Ishikawa (cell line): ENCODE measurements at regions not wholly inside any gene's neighbourhood (a gene's known extent, or its start where the extent isn't known, plus 50 kb on each side); places are given as distances from the start of the nearest gene placed in this dataset.

ENCODE experiments used
- CEBPB ChIP-seq: IDR thresholded peaks from 2 replicates; pipeline ENCODE4 v1.6.1; 2012
- CREB1 ChIP-seq: IDR thresholded peaks from 2 replicates; pipeline ENCODE4 v1.6.1; 2012; ENCODE audit warnings: low read depth
- EGR1 ChIP-seq: IDR thresholded peaks from 2 replicates; pipeline ENCODE4 v1.6.1; 2012
- EP300 ChIP-seq: IDR thresholded peaks from 2 replicates; pipeline ENCODE4 v1.6.1; 2012; ENCODE audit warnings: borderline replicate concordance
- FOXM1 ChIP-seq: IDR thresholded peaks from 2 replicates; pipeline ENCODE4 v1.6.1; 2012; ENCODE audit warnings: low read depth, borderline replicate concordance
- NFIC ChIP-seq: IDR thresholded peaks from 2 replicates; pipeline ENCODE4 v1.6.1; 2012
- RAD21 ChIP-seq: IDR thresholded peaks from 2 replicates; pipeline ENCODE4 v1.6.1; 2012; ENCODE audit warnings: low read depth
- REST ChIP-seq: IDR thresholded peaks from 2 replicates; pipeline ENCODE4 v1.6.1; 2012; ENCODE audit warnings: low read depth, mild to moderate bottlenecking
- TAF1 ChIP-seq: IDR thresholded peaks from 2 replicates; pipeline ENCODE4 v1.6.1; 2012; ENCODE audit warnings: low read depth, mild to moderate bottlenecking
- TCF12 ChIP-seq: IDR thresholded peaks from 2 replicates; pipeline ENCODE4 v1.6.1; 2012; ENCODE audit warnings: low read depth
- TEAD4 ChIP-seq: IDR thresholded peaks from 2 replicates; pipeline ENCODE4 v1.6.1; 2012
- USF1 ChIP-seq: IDR thresholded peaks from 2 replicates; pipeline ENCODE4 v1.6.1; 2012
- YY1 ChIP-seq: IDR thresholded peaks from 2 replicates; pipeline ENCODE4 v1.6.1; 2012; ENCODE audit warnings: low read depth
- ZBTB7A ChIP-seq: IDR thresholded peaks from 2 replicates; pipeline ENCODE4 v1.6.1; 2012; ENCODE audit warnings: low read depth
- TF ChIP-seq, protein P1 (sequence below): IDR thresholded peaks from 2 replicates; pipeline ENCODE4 v1.6.1; 2012

- TF ChIP-seq FOXM1 (no peak), CREB1 (no peak), TEAD4 (no peak), YY1 (no peak), EP300 (no peak), CEBPB (no peak)
- TF ChIP-seq, protein P1, sequence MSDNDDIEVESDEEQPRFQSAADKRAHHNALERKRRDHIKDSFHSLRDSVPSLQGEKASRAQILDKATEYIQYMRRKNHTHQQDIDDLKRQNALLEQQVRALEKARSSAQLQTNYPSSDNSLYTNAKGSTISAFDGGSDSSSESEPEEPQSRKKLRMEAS, result no peak
These were observed 436.1 kb downstream of the TYW1 start for GRCh38 chr7:67432536-67433234.

GRCh38 chr7:67435894-67436535 is 439.4 kb downstream of the TYW1 start:
- TF ChIP-seq EP300, result no peak
- no peak for TF ChIP-seq TEAD4
- TF ChIP-seq CEBPB, result no peak

DNA sequence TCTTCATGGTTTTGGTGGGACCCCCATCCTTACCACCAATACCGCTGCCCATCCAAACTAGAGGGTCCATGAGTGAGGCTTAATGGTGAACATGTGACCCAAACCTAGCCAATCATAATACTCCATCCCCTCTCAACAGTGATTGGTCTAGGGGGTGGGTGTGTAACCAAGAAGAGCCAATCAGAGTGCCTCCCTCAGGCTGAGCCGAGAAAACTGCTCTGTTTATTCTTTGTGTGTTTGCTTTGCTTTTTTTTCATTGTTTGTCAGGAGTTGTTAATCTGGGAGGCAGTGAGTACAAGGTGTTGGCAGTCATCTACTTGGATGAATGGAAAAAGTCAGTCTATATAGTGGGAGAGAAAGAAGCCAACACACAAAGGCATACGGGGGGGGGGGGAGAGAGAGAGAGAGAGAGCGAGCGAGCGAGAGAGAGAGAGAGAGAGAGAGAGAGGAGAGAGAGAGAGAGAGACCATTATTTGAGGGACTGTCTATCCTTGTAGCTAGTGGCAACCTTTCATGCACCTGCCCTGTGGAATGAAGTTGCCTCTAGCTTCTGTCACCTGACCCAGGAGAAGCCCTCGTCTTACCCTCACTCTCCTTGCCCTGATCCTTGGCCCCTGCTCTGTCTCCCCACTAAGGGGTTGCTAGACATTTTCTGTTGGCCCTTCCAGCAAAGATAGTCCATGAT is 441.7 kb downstream of the TYW1 start:
- TF ChIP-seq TAF1 (no peak), USF1 (0 out of 2 replicates have a peak, but pooled peaks have one; percentile 30)

GRCh38 chr7:67438913-67439505 is 442.4 kb downstream of the TYW1 start:
- no peak for TF ChIP-seq EP300
- no peak for TF ChIP-seq EGR1
- no peak for TF ChIP-seq ZBTB7A
- TF ChIP-seq TAF1, result no peak
- no peak for TF ChIP-seq CREB1
- TF ChIP-seq, protein P1, result no peak
- no peak for TF ChIP-seq TCF12
- no peak for TF ChIP-seq FOXM1
- TF ChIP-seq NFIC, result no peak

- TF ChIP-seq TAF1 (no peak), RAD21 (no peak), TEAD4 (no peak)
These were observed 443.7 kb downstream of the TYW1 start for GRCh38 chr7:67440321-67440720.

GRCh38 chr7:67445728-67446127 is 449.1 kb downstream of the TYW1 start:
- no peak for TF ChIP-seq FOXM1
- TF ChIP-seq TCF12, result no peak
- no peak for TF ChIP-seq EP300
- TF ChIP-seq REST, result no peak
- no peak for TF ChIP-seq NFIC
- TF ChIP-seq CEBPB, result no peak
- TF ChIP-seq, protein P1, result no peak
- TF ChIP-seq RAD21, result no peak

DNA sequence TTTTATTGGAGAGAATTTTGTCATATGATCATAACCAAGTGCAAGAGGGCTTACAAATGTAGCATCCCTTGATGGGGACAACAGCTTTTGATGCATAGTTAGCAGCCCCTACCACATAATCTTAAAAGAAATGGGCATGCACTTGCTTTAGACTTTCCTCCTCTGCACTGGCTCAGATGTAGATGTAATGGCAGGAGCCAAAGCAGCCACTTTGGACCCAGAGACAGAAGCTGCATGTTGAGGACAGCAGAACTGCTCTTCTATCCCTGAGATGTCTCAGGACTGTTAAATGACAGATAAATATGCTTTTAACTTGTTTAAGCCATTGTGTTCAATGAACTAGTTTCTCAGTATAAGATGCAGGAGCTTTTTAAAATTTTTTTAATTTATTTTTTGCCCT is 450.7 kb downstream of the TYW1 start:
- TF ChIP-seq CREB1, result no peak
- TF ChIP-seq RAD21, result no peak
- TF ChIP-seq REST, result no peak
- TF ChIP-seq NFIC, result no peak
- TF ChIP-seq ZBTB7A, result no peak
- TF ChIP-seq FOXM1, result no peak
- TF ChIP-seq, protein P1, result no peak
- no peak for TF ChIP-seq EP300
- TF ChIP-seq USF1, result no peak
